SW 1271 (cell line): ENCODE measurements at regions not wholly inside any gene's neighbourhood (a gene's known extent, or its start where the extent isn't known, plus 50 kb on each side); places are given as distances from the start of the nearest gene placed in this dataset.

ENCODE experiments used
- DNase-seq, 2 experiments: peaks; one replicate each; lab custom pipeline; 2025; lab: John Stamatoyannopoulos, UW

DNA sequence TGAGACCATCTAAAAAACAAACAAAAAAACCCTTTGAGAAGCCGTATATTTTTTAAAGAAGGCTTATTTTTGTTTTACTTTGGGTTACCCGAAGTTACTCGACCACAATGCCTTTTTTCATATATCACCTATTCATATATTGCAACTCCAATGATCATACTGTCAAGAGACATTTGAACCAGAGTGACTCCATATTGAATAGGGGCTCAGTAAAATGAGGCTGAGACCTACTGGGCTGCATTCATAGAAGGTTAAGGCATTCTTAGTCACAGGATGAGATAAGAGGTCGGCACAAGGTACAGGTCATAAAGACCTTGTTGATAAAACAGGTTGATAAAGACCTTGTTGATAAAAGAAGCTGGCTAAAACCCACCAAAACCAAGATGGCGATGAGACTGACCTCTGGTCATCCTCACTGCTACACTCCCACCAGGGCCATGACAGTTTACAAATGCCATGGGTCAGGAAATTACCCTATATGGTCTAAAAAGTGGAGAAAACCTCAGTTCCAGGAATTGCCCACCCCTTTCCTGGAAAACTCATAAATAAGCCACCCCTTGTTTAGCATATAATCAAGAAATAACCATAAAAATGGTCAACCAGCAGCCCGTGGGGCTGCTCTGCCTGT is 50.0 kb upstream of the PKP2 start:
- no peak for DNase-seq
